ENCODE measurements at regions not wholly inside any gene's neighbourhood (a gene's known extent, or its start where the extent isn't known, plus 50 kb on each side); places are given as distances from the start of the nearest gene placed in this dataset.
"Not testable (repeated sequence)": the region's sequence is repeated elsewhere in the genome, so short reads cannot be mapped to it uniquely, and the experiment has no call there.

DNA sequence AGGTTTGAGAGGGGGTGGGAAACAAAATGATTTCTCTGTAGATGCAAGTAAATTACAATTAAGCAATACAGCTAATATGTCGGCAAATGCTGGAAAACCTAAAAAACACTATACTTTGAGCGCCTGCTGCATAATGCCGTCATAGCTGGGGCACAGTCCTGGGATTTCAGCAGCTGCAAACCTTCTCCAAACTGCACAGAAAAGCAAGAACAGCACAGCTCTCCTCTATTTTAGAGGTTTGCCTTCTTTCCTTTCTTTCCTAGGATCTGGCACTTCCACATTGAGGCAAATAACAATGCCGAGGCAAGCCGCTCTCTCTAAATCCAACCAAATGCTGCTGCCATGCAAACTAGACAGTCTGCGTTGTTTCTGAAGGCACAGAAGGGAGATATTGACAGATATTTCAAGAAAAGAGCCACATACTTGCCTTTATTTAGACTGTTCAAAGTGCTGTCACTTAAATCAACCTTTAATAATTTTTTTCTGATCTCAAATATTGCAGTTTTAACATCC is 287.1 kb upstream of the G2E3 start:
- no peak for FAIRE-seq

- no peak for FAIRE-seq
Measured at GRCh38 chr14:30272848-30273832, 285.8 kb upstream of the G2E3 start.

- FAIRE-seq, result no peak
Measured at GRCh38 chr14:30275604-30276003, 283.4 kb upstream of the G2E3 start.

DNA sequence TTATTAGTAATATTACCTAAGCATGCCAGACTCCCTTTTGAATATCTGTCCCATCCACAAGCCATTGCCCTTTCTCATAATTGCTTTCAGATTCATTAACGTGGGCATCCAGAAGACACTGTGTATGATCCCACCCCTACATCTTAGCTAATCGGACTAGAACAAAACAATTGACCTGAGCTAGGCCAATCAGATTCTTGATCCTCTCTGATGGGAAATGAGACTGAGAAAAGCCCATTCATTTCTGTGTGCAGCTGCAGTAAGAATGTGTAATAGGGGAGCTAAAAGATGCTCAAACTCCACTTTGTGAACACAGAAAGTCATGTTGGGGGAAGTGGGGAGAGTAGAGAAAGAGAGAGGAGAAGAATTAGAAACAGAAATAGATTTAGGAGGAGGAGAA is 281.7 kb upstream of the G2E3 start:
- FAIRE-seq, result no peak

GRCh38 chr14:30278856-30279255 is 280.1 kb upstream of the G2E3 start:
- not testable (repeated sequence) for FAIRE-seq

DNA sequence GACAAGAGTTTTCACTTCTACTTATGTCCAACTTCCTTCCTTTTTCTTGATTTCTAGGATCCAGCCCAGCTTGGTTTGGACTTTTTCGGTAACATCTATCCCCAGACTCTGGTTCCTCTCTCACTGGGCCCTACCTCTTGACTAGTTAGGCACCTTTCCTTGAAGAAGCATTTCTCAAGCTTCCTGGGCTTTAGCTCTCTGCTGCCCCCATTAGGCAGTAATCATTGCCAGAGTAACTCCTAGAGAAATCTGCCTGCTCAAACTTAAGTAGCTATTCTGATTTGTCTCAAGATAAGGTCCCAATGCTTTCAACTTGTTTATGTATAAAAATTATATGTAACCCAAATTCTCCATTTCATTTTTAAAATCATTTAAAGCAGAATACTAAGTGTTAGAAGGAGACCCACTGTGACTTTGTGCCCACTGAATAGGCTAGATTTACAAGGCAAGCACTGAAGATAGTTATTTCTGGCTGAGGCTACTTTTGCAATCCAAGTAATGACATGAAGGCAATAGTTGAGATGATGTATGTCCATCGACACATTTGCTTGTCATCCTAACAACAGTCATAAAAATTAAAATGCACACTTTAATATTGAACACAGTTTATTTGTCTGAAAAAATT is 275.0 kb upstream of the G2E3 start:
- FAIRE-seq, result peak; percentile 41

GRCh38 chr14:30284808-30285207 is 274.1 kb upstream of the G2E3 start:
- FAIRE-seq, result no peak

DNA sequence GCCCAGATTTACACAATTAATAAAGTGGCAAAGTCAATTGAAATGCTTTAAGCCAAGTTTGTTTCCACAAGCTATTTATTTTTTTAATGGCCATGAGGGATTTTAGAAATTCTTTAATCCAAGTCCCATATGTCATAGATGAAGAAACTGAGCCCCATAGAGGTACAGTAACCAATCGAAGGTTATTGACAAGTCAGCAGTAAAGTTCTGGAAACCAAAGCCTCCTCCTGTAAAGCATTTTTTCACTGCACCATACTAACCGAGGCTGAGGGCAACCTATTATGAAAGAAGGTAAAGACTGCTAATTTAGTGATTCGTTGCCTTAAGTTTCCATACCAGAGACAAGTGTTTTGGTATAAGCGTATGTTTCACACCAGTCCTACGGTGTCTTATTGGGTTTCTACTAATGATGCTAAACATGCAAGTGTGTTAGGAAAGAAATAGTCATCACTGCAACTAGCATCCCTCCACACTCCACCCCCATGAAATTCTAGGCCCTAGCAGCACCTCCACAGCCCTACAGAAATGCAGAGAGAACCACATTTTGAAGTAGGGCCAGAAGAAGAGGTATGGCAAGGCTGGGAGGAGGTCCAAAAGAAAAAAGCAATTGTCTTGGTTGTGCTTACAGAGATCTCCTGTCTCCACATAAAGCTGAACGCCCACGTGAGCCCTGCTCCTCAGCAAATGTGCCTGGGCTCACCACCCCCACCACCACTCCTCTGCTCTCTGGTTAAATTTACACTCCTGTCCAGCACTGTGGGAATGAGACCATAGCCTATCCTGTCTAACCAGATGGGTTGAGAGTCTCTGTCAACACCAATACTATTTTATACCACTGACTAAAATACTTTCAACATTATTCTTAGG is 271.1 kb upstream of the G2E3 start:
- no peak for FAIRE-seq

GRCh38 chr14:30290001-30290400 is 269.0 kb upstream of the G2E3 start:
- no peak for FAIRE-seq

DNA sequence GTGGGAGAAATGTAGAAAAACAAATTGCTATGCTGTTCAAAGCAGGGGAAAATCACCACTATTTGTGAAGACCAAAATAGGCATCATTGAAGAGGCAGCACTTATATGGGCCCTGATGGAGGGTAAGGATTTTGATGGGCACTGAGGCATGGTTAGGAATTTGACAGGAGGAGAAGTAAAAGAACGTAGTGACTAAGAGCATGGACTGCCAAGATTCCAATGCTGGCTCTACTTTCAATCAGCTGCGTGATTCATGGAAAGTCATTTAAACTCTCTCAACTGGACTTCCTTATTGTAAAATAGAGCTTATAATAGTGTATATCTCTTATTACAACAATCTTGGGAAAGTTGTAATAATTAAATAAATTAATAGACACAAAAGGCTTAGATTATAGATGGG is 267.7 kb upstream of the G2E3 start:
- no peak for FAIRE-seq

GRCh38 chr14:30292541-30292940 is 266.4 kb upstream of the G2E3 start:
- FAIRE-seq, result no peak

GRCh38 chr14:30295980-30296379 is 263.0 kb upstream of the G2E3 start:
- FAIRE-seq, result no peak

DNA sequence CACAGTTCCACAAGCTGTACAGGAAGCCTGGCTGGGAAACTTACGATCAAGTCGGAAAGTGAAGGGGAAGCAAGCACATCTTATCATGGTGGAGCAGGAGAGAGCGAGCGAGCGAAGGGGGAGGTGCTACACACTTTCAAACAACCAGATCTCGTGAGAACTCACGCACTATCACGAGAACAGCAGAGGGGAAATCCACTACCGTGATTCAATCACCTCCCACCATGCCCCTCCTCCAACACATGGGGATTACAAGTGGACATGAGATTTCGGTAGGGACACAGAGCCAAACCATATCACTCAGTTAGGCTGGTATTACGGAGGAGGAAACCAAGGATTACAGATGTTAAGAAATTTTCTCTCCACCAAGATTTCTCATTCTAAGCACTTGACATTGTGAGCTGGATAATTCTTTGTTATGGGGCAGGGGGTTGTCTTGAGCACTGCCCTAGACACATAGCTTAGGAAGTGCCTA is 262.0 kb upstream of the G2E3 start:
- FAIRE-seq, result no peak

DNA sequence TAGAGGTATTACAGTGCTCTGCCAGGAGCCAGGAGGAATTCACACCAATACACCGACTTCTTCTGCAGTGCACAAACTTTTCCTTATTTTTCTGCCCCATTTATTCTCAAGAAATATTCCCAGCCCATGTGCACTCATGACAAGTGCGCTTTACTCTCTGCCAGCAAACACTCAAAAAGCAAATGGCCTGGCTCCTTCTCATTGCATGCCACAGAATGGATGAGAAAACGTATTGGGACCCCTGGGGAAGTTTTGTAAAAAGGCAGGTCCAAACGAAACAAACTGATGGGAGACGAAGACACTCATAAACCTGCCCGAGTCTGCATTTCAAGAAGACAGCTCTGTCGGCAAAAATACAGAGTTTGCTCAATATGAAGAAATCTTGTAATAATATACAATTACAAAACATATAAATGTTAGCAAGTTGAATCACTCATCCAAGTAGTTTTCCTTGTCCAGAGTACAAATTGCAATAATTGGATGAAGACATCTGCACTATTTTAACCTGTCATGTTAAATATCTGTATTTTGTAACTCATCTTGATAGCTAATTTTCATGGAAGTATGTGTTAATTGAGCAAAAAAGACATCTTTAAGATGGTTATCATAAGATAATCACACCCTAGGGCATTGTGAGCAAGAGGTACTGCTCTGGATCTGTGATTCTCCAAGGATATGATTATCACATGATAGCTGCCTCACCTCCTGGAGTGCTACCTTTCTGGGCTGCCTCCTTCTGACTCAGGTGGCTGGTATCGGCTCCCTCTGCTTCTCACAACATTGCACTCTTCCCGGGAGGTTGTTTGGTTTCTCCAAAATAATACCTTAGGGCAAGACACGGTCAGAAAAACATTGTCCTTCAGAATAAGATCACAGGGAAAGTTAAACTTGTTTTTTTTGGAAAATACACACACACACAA is 260.8 kb upstream of the G2E3 start:
- no peak for FAIRE-seq

DNA sequence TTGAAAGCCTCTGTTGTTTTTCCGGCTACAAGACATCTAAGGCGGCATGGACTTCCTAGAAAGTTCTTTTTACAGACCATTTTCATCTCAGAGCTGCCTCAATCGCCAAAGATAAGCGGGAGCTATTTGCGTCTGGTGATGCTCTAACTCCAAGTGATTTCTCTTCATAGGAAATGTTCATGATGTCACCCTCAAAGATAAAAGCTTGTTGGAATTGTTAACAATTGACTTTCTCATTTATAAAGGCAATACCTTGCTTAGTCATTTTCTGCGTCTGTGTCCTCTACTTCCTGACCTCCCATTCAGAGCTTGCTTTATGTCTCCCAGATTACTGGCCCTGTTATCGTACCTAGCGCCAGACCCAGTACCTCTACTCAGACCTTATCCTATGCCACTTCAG is 259.0 kb upstream of the G2E3 start:
- FAIRE-seq, result no peak

DNA sequence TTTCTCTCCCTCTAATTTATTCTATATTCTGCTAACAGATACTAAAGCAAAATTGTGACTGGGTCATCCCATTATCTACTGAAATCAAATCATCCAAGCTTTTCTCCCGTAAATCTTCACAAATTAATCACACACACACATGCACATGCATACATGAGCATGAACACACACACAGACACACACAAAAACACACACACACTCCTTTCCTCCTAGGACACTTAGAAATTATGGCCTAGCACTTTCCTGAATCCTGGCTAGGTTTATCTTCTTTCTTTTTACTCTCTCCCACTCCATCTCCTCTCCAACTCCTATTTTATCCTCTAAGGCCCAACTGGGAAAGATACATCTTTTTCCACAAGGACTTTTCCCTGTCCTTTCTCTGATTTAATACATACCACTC is 255.6 kb upstream of the G2E3 start:
- FAIRE-seq, result no peak

DNA sequence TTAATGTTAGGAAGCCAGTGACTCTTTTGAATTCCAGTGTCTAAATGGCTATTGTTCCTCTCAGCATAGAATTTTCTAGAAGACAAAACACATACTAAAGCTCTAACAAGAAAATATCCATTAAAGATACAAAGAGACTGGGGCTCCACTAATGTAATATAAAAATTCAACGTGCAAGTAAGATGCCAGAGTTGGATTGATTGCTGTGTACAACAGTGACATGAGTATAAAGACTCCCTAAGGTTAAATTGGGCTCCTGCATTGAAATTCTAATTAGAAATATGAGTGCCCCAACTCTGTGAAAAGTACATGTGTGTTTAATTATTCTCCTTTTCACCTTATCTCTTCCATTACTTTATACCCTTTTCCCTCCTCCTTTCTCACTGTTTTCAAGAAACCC is 253.6 kb upstream of the G2E3 start:
- no peak for FAIRE-seq

- no peak for FAIRE-seq
Measured at GRCh38 chr14:30309405-30309804, 249.6 kb upstream of the G2E3 start.

GRCh38 chr14:30312214-30312613 is 246.7 kb upstream of the G2E3 start:
- FAIRE-seq, result no peak

- no peak for FAIRE-seq
Measured at GRCh38 chr14:30317729-30318128, 241.2 kb upstream of the G2E3 start.

DNA sequence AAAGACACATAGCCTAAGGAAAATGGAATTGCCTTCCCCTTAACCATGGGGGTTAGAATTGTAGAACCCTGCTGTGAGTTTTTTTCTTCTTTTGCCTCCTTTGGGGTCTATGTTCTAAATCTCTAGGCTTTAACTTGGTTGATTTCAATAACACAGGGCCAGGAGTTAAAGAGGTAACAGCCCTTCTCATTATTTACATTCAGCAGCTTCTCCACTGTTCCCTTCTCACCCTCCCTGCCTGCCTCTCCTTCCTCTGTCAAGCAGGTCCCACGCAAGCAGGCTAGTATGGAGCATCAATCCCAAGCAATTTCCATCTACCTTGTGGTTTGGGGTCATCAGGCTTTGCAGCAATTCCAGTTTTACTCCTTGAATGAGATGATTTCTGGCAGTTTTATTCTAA is 236.1 kb upstream of the G2E3 start:
- no peak for FAIRE-seq

DNA sequence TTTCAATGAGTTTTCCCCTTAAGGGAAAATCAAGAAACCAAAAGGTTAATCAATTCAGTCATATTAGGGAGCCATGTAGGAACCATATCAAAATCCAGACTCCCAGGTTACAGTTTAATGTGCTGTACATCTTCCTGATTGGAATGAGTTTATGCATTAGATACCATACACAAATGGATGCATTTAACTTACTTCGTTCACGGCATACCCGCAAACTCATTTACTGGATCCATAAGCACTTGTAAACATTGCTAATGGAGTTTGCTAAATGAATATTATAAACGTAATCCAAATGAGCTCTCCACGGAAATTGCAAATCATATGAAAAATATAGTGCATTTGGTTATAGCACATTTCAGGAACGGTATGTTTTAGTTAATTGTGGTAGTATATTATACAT is 228.9 kb upstream of the G2E3 start:
- no peak for FAIRE-seq

All from islet of Langerhans (tissue), 1 donor.